Ishikawa (cell line): ENCODE measurements at regions not wholly inside any gene's neighbourhood (a gene's known extent, or its start where the extent isn't known, plus 50 kb on each side); places are given as distances from the start of the nearest gene placed in this dataset.

Experiments used
- CEBPB ChIP-seq: IDR thresholded peaks from 2 replicates; pipeline ENCODE4 v1.6.1; 2012
- CREB1 ChIP-seq: IDR thresholded peaks from 2 replicates; pipeline ENCODE4 v1.6.1; 2012; ENCODE audit warnings: low read depth
- EGR1 ChIP-seq: IDR thresholded peaks from 2 replicates; pipeline ENCODE4 v1.6.1; 2012
- EP300 ChIP-seq: IDR thresholded peaks from 2 replicates; pipeline ENCODE4 v1.6.1; 2012; ENCODE audit warnings: borderline replicate concordance
- FOXM1 ChIP-seq: IDR thresholded peaks from 2 replicates; pipeline ENCODE4 v1.6.1; 2012; ENCODE audit warnings: low read depth, borderline replicate concordance
- MAX ChIP-seq: IDR thresholded peaks from 2 replicates; pipeline ENCODE4 v1.6.1; 2012
- NFIC ChIP-seq: IDR thresholded peaks from 2 replicates; pipeline ENCODE4 v1.6.1; 2012
- RAD21 ChIP-seq: IDR thresholded peaks from 2 replicates; pipeline ENCODE4 v1.6.1; 2012; ENCODE audit warnings: low read depth
- REST ChIP-seq: IDR thresholded peaks from 2 replicates; pipeline ENCODE4 v1.6.1; 2012; ENCODE audit warnings: low read depth, mild to moderate bottlenecking
- TAF1 ChIP-seq: IDR thresholded peaks from 2 replicates; pipeline ENCODE4 v1.6.1; 2012; ENCODE audit warnings: low read depth, mild to moderate bottlenecking
- TCF12 ChIP-seq: IDR thresholded peaks from 2 replicates; pipeline ENCODE4 v1.6.1; 2012; ENCODE audit warnings: low read depth
- TEAD4 ChIP-seq: IDR thresholded peaks from 2 replicates; pipeline ENCODE4 v1.6.1; 2012
- USF1 ChIP-seq: IDR thresholded peaks from 2 replicates; pipeline ENCODE4 v1.6.1; 2012
- YY1 ChIP-seq: IDR thresholded peaks from 2 replicates; pipeline ENCODE4 v1.6.1; 2012; ENCODE audit warnings: low read depth
- ZBTB7A ChIP-seq: IDR thresholded peaks from 2 replicates; pipeline ENCODE4 v1.6.1; 2012; ENCODE audit warnings: low read depth

GRCh38 chr5:72559866-72560766 is 52.9 kb upstream of the ZNF366 start:
- TF ChIP-seq ZBTB7A: no peak
- no peak for TF ChIP-seq EGR1
- no peak for TF ChIP-seq CREB1
- TF ChIP-seq YY1: no peak
- TF ChIP-seq REST: no peak
- no peak for TF ChIP-seq TAF1
- no peak for TF ChIP-seq FOXM1
- no peak for TF ChIP-seq NFIC
- TF ChIP-seq RAD21: no peak
- no peak for TF ChIP-seq TCF12
- no peak for TF ChIP-seq USF1
- TF ChIP-seq EP300: no peak
- TF ChIP-seq MAX: no peak
- no peak for TF ChIP-seq CEBPB
- TF ChIP-seq TEAD4: no peak

- TF ChIP-seq FOXM1 (no peak), TAF1 (no peak), TEAD4 (no peak), RAD21 (no peak), CEBPB (no peak), ZBTB7A (no peak), CREB1 (no peak), NFIC (no peak), MAX (no peak), EP300 (no peak), USF1 (no peak), TCF12 (no peak), EGR1 (no peak), REST (no peak), YY1 (no peak)
Observed at GRCh38 chr5:72558383-72558782, 51.2 kb upstream of the ZNF366 start.

- TF ChIP-seq FOXM1: no peak
- no peak for TF ChIP-seq YY1
- TF ChIP-seq EGR1: no peak
- no peak for TF ChIP-seq MAX
- no peak for TF ChIP-seq NFIC
- no peak for TF ChIP-seq TAF1
- no peak for TF ChIP-seq TCF12
- no peak for TF ChIP-seq TEAD4
- no peak for TF ChIP-seq RAD21
- no peak for TF ChIP-seq CREB1
Observed at GRCh38 chr5:72558046-72558336, 50.8 kb upstream of the ZNF366 start.

GRCh38 chr5:72557167-72558045 is 50.2 kb upstream of the ZNF366 start:
- TF ChIP-seq MAX (no peak), ZBTB7A (no peak), EP300 (no peak), FOXM1 (no peak), TAF1 (no peak), TEAD4 (no peak), RAD21 (no peak), YY1 (no peak), TCF12 (no peak), CEBPB (no peak), REST (no peak), CREB1 (no peak), USF1 (no peak), NFIC (no peak), EGR1 (no peak)
